ENCODE measurements at regions not wholly inside any gene's neighbourhood (a gene's known extent, or its start where the extent isn't known, plus 50 kb on each side); places are given as distances from the start of the nearest gene placed in this dataset.

- TF ChIP-seq HIVEP1 (CRISPR knock-in tag; IDR thresholded peaks at IDR 0.05) (no peak), ZNF586 (CRISPR knock-in tag; conservative IDR thresholded peaks at IDR 0.05) (no peak), MTA3 (IDR thresholded peaks at IDR 0.05; ENCODE audit: borderline replicate concordance) (no peak)
Measured at GRCh38 chr1:239731082-239731748, 344.8 kb downstream of the CHRM3 start (continued).

GRCh38 chr1:239732770-239733169 is 346.4 kb downstream of the CHRM3 start:
- Histone ChIP-seq H2AFZ (ENCODE audit: low read depth, low read length) (no peak overlapping the region), H3K27me3 (ENCODE audit: control insufficient read depth in 2 of 2, insufficient read depth in 2 of 2, low read length in 2 of 2) (no peaks in the 10 kb centered on the region), H3K9me3 (replicated peaks; ENCODE audit: control insufficient read depth, insufficient read depth, low read depth, low read length) (no peaks in the 10 kb centered on the region), H3K27ac (ENCODE audit: extremely low read depth, low read depth, low read length) (no peak overlapping the region), H3K4me3 (no peak overlapping the region), H3K4me2 (ENCODE audit: insufficient read depth, low read length) (no peak overlapping the region), H3K9me1 (ENCODE audit: control insufficient read depth, insufficient read depth, low read length) (no peaks in the 10 kb centered on the region), H3K79me2 (ENCODE audit: control insufficient read depth, insufficient read depth, low read length) (no peaks in the 10 kb centered on the region), H3K9ac (ENCODE audit: insufficient read depth in 1 of 2, low read depth in 2 of 2, low read length in 2 of 2) (no peak overlapping the region), H4K20me1 (replicated peaks; ENCODE audit: control insufficient read depth, insufficient read depth, low read length) (no peaks in the 10 kb centered on the region), H3K36me3 (ENCODE audit: control insufficient read depth, insufficient read depth, low read length) (no peaks in the 10 kb centered on the region), H3K4me1 (replicated peaks in 1 of 2; ENCODE audit: control insufficient read depth in 2 of 2, insufficient read depth in 2 of 2, low read length in 2 of 2) (no peaks in the 10 kb centered on the region)
- in situ Hi-C loops (cut with MboI) (no loop called here), intact Hi-C loops (cut with micrococcal nuclease) (no loop called here)
- CTCF ChIA-PET (ENCODE audit: low intra/inter-chr PET ratio), result no interaction called here
- TF ChIP-seq MEF2A (IDR thresholded peaks at IDR 0.05; ENCODE audit: control insufficient read depth, low read depth, low read length), result no peak
- no peak for TF ChIP-seq NR2C1 (IDR thresholded peaks at IDR 0.05)
- no peak for TF ChIP-seq NR2C1 (tag; IDR thresholded peaks at IDR 0.05)
- POLR2A ChIA-PET, result no interaction called here
- BruUV-seq (replicated peaks), result no TSS peak
- ATAC-seq (no peak), FAIRE-seq (no peak), DNase-seq (ENCODE audit: extremely low read depth in 1 of 4, low spot score in 3 of 4) (no peak)
- WGBS (ENCODE audit: insufficient coverage, low coverage, missing lambda C conversion rate), result 7% methylated on average over 2 of the region's 2 CpGs

Measured in K562 (cell line).